ENCODE measurements at regions not wholly inside any gene's neighbourhood (a gene's known extent, or its start where the extent isn't known, plus 50 kb on each side); places are given as distances from the start of the nearest gene placed in this dataset.

DNA sequence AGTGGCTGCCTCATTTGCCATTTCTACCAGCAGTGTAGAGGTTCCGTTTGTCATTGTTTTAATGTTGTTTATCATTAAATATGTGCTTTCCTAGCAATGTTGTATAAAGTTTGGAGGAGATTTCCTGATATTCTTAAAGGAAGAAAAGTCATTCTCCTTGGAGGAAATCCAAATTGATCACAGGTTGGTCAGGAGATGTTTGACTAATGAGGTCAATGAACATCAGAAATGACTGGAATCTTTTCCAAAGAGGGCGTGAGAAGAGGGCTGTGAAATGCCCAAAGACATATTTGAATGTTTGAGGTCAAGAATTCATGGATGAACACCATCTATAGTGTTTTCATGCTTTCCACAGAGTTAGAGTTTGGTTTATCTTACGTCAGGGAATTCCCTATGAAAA lies 471.3 kb downstream of the MAT2B start:
- TF ChIP-seq CTCF (IDR thresholded peaks at IDR 0.05) (no peak), POLR2A (IDR thresholded peaks at IDR 0.05) (no peak)
